ENCODE measurements at regions not wholly inside any gene's neighbourhood (a gene's known extent, or its start where the extent isn't known, plus 50 kb on each side); places are given as distances from the start of the nearest gene placed in this dataset.

GRCh38 chr5:68565427-68565826, 349.9 kb downstream of the PIK3R1 start:
- DNase-seq (ENCODE audit: low read depth) = no peak
- H3K4me3 ChIP-seq (ENCODE audit: low read depth, low read length) = no peak overlapping the region
- no peak for TF ChIP-seq CTCF (IDR thresholded peaks at IDR 0.05; ENCODE audit: control insufficient read depth, extremely low read depth, insufficient read depth)

- no peak for TF ChIP-seq CTCF (IDR thresholded peaks at IDR 0.05; ENCODE audit: control insufficient read depth, extremely low read depth, insufficient read depth)
- no peak overlapping the region for H3K4me3 ChIP-seq (ENCODE audit: low read depth, low read length)
- DNase-seq (ENCODE audit: low read depth) = no peak
Observed at GRCh38 chr5:68576805-68577204, 361.2 kb downstream of the PIK3R1 start.

GRCh38 chr5:68582284-68582683, 366.7 kb downstream of the PIK3R1 start:
- DNase-seq (ENCODE audit: low read depth) = no peak
- TF ChIP-seq CTCF (IDR thresholded peaks at IDR 0.05; ENCODE audit: control insufficient read depth, extremely low read depth, insufficient read depth) = no peak
- H3K4me3 ChIP-seq (ENCODE audit: low read depth, low read length) = no peak overlapping the region

GRCh38 chr5:68587171-68587570, 371.6 kb downstream of the PIK3R1 start:
- no peak for DNase-seq (ENCODE audit: low read depth)
- no peak overlapping the region for H3K4me3 ChIP-seq (ENCODE audit: low read depth, low read length)
- TF ChIP-seq CTCF (IDR thresholded peaks at IDR 0.05; ENCODE audit: control insufficient read depth, extremely low read depth, insufficient read depth) = no peak

GRCh38 chr5:68591850-68592249, 376.3 kb downstream of the PIK3R1 start:
- no peak for TF ChIP-seq CTCF (IDR thresholded peaks at IDR 0.05; ENCODE audit: control insufficient read depth, extremely low read depth, insufficient read depth)
- no peak for DNase-seq (ENCODE audit: low read depth)
- no peak overlapping the region for H3K4me3 ChIP-seq (ENCODE audit: low read depth, low read length)

- no peak for DNase-seq (ENCODE audit: low read depth)
- TF ChIP-seq CTCF (IDR thresholded peaks at IDR 0.05; ENCODE audit: control insufficient read depth, extremely low read depth, insufficient read depth) = no peak
- H3K4me3 ChIP-seq (ENCODE audit: low read depth, low read length) = no peak overlapping the region
Observed at GRCh38 chr5:68592351-68592750, 376.8 kb downstream of the PIK3R1 start.

GRCh38 chr5:68593211-68593671, 377.7 kb downstream of the PIK3R1 start:
- no peak overlapping the region for H3K4me3 ChIP-seq (ENCODE audit: low read depth, low read length)
- DNase-seq (ENCODE audit: low read depth) = peak; percentile 58
- TF ChIP-seq CTCF (IDR thresholded peaks at IDR 0.05; ENCODE audit: control insufficient read depth, extremely low read depth, insufficient read depth) = no peak
